A549 (cell line): ENCODE measurements at regions not wholly inside any gene's neighbourhood (a gene's known extent, or its start where the extent isn't known, plus 50 kb on each side); places are given as distances from the start of the nearest gene placed in this dataset.

Experiments used
- CHD2 ChIP-seq: fragments of 150-350 bp; IDR thresholded peaks from 2 replicates; pipeline ENCODE4 v1.6.1; 2014; ENCODE audit warnings: low read length; ENCODE audit not compliant: partially characterized antibody
- CTCF ChIP-seq: fragments of >200 bp; sonication (Bioruptor Twin); formaldehyde crosslinking; IDR thresholded peaks from 3 replicates; pipeline ENCODE4 v1.5.1; 2016
- ESRRA ChIP-seq: fragments of 150-350 bp; IDR thresholded peaks from 2 replicates; pipeline ENCODE4 v1.6.1; 2014; ENCODE audit warnings: mild to moderate bottlenecking, low read length, borderline replicate concordance
- MAZ ChIP-seq: fragments of 150-350 bp; IDR thresholded peaks from 2 replicates; pipeline ENCODE4 v1.6.1; 2014; ENCODE audit warnings: antibody characterized with exemption, low read depth, low read length, borderline replicate concordance

- TF ChIP-seq CTCF (no peak), MAZ (no peak), CHD2 (no peak), ESRRA (no peak)
Measured at GRCh38 chr7:69531050-69531449, 67.2 kb upstream of the AUTS2 start.
